SKM-1 treated with dmso at 0.1 percent for 144 hours (cell line): ENCODE measurements at regions not wholly inside any gene's neighbourhood (a gene's known extent, or its start where the extent isn't known, plus 50 kb on each side); places are given as distances from the start of the nearest gene placed in this dataset.

ENCODE experiments used
- DNase-seq: peaks from one replicate; lab custom pipeline; 2025; ENCODE audit not compliant: unreplicated experiment; lab: John Stamatoyannopoulos, UW

DNA sequence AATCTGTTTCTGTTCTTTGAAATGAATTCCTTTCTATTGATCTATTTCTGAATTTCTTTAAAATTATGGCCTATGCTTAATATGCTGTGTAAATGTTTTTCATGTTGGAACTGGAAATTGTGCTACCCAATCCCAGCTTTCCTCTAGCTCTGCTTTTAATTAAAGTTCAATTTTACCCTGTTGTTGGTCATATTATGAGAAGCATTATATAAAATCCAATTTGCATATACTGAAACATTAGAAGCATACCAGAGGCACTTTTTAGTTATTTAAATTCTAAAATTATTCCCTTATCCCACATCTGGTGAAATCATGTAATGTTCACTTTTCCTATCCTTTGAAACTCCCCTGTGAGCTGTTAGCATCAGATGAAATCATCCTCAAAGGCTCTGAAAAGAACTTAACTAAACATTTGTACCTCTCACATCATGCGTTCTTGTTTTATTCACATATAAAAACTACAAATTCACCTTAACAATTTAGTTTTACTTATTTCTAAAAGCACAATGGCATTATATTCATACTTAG, 160.6 kb upstream of the COL21A1 start:
- no peak for DNase-seq

GRCh38 chr6:56406276-56407269, 159.2 kb upstream of the COL21A1 start:
- no peak for DNase-seq

- DNase-seq = no peak
These were observed 157.2 kb upstream of the COL21A1 start for GRCh38 chr6:56404599-56404998.

DNA sequence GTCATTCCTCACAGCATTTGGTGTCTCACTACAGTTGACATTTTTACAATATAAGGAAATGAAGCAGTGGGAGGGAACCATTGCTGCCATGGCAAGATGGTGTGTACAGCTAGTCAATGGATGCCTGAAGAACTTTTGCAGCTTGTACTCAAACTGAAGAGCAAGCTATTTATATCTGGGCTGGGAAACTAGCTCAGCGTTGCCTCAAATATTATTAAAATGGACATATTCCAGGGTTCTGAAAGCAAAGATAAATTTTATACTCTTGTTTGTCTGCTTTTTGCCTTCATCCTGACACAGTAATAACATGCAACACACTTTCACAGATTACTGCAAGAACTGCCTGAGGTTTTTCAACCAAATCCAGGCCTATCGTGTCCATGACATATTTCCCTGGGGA, 156.4 kb upstream of the COL21A1 start:
- DNase-seq = no peak

GRCh38 chr6:56401477-56402070, 154.2 kb upstream of the COL21A1 start:
- DNase-seq = no peak

DNA sequence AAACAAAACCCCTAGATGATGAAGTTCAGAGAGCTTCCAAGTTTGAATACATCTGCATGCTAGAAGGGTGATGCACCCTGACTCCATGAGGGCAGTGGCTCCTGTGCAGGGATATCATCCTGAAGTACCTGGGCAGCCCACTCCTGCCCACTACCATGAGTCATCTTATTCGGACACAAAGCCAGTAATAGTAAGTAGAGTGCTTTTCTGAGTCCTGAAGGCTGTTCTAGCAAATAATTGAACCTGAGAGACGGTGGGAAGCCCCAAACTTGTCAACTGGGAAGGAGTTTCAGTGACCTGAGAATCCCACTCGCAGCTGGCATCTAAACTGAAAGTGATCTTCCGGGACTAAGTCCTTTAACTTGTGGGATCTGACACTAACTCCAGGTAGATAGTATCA, 152.9 kb upstream of the COL21A1 start:
- no peak for DNase-seq

GRCh38 chr6:56399672-56400263, 152.4 kb upstream of the COL21A1 start:
- DNase-seq = no peak

DNA sequence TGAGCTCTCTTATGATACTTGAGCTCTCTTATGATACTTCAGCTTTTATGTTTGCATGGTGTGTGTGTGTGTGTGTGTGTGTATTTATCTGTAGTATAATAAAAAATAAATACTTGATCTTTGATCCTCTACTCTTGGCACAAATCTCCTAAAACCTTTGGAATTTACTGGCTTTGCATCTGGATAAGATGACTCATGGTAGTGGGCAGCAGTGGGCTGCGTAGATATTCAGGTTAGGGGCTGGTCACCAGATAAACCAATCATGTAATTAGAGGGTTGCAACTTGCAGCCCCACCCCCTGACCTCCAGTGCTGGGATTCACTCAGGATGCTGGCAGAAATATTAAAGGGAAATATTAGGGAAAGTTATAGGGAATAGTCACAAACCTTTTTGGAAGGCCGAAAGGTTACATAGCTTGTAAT, 151.9 kb upstream of the COL21A1 start:
- DNase-seq = no peak

GRCh38 chr6:56396435-56396834, 149.1 kb upstream of the COL21A1 start:
- DNase-seq = no peak

- DNase-seq = no peak
These were observed 146.5 kb upstream of the COL21A1 start for GRCh38 chr6:56393615-56394612.

DNA sequence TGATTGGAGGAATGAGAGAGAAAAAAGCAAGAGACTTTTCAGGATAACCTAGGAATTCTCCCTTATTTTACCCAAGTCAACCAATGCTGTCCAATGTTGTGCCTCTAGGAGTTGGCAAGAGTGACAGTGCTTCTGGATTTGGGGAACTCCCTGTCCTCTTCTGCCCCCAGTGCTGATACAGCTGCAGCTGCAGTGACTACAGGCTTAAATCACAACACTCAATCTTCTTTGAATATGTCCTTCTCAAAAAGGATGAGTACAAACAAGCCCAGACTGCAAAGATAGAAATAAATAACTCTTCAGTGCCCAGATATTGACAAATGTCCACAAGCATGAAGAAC, 141.0 kb upstream of the COL21A1 start:
- DNase-seq = no peak

DNA sequence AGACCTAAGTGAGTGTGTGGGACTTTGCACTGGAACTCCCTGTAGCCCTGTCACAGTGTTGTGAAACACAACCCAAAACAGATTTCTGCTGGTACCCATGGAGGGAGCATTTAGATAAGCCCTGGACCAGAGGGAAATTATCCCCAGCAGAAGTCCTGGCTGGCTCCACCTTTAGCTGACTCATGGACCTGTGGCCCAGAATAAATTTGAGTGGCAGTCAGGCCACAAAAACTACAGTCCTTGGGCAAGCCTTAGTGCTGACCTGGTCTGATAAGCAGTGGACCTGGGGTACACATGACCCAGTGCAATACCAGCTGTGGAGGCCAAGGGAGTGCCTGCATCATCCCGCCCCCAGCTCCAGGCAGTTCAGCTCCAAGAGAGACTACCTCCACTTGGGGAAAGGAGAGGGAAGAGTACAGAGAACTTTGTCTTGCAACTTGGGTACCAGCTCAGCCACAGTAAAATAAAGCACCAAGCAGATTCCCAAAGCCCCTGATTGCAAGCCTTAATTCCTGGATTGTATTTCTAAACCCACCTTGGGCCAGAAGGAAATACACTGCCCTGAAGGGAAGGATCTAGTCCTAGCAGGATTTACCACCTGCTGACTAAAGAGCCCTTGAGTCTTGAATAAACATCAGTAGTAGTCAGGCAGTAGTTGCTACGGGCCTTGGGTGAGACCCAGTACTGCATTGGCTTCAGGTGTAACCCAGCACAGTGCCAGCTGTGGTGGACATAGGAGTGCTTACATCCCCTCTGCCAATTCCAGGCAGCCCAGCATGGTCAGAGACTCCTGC, 140.4 kb upstream of the COL21A1 start:
- no peak for DNase-seq

DNA sequence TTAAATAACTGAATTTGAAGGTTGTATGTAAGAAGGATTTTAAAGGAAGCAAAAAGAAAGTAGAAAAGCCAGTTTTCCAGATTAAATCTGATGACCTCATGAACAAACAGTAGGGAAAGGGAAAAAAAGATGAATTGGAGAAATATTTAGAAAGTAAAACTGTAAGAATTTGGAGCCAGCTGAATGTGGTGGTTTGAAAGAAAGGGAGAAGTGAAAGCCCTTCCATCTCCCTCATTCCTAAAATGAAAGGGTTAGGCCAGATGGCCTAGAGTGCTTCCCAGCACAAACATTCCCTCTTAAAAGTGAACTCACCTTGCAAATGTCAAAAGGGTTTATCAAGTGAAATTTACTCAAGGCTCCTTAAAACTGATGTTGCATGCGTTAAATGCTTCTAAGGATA, 139.3 kb upstream of the COL21A1 start:
- DNase-seq = no peak

GRCh38 chr6:56385981-56386593, 138.7 kb upstream of the COL21A1 start:
- DNase-seq = no peak

GRCh38 chr6:56383160-56383559, 135.8 kb upstream of the COL21A1 start:
- no peak for DNase-seq

DNA sequence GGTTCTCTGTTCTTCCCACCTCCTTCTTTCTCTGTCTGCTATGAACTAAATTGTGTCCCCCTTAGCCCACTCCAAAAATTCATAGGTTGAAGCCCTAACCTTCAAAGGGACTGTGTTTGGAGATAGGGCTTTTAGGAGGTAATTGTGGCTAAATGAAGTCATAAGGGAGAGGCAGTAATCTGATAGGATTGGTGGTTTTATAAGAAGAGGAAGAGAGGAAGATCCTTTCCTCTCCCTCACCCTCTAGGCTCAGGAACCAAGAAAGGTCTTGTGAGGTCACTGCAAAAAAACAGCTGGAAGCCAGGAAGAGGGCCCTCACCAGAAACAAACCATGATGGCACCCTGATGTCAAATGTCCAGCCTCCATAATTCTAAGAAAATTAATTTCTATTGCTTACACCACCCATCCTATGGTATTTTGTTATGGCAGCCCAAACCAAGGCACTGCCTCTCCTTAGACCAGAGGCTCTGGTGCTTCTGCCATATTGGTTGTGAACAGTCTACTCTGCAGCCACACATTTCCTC, 135.1 kb upstream of the COL21A1 start:
- no peak for DNase-seq

DNA sequence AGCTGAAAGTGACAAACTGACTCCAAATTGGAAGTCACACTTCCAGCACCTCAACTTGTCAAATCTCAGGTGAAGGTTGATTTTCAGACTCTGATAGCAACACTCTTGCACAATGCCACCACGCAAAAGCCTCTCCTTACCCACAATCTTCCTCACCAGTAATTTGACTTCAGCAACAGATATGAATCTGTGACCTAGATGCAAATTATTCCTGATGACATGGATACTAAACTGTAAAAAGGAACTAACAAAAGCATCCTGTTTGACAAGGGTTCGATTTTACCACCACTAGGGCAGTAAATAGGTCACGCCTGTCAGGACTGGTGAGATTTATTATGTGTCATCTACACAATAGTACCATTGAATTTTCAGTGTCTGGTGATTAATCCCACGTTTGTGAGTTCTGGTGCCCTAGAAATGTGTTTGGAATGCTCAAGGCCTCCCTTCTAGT, 134.4 kb upstream of the COL21A1 start:
- no peak for DNase-seq

- no peak for DNase-seq
These were observed 133.1 kb upstream of the COL21A1 start for GRCh38 chr6:56380476-56380875.

DNA sequence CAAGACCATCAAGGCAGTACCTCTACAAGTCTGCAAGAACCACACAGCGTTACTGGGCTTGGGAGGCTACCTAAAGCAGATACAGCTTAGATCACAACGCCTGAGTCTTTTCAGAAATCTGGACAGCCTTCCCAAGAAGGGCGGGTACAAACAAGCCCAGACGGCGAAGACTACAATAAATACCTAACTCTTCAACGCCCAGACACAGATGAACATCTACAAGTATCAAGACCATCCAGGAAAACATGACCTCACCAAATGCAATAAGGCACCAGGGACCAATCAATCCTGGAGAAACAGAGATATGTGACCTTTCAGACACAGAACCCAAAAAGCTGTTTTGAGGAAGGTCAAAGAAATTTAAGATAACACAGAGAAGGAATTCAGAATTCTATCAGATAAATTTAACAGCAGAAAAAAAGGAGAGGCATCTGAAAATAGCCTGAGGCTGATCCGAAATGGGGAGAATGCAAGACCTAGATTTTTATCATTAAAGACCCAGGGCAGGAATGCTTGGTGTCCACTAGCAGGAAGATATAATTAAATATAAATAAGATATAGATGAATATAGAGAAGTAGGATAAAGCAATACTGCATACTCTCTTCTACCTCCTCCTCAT, 131.7 kb upstream of the COL21A1 start:
- DNase-seq = no peak
